Heart left ventricle (tissue), 13 donors: ENCODE measurements at regions not wholly inside any gene's neighbourhood (a gene's known extent, or its start where the extent isn't known, plus 50 kb on each side); places are given as distances from the start of the nearest gene placed in this dataset.

Experiments
- POLR2A ChIP-seq, 2 donors: fragments of 450-650 bp; IDR thresholded peaks; one replicate each; pipeline ENCODE4 v1.6.1; 2017; ENCODE audit warnings: antibody characterized with exemption in 2 of 2, mild to moderate bottlenecking in 2 of 2, moderate library complexity in 2 of 2
- TF ChIP-seq, protein P1 (sequence below), 12 donors: fragments of 200-600 bp; sonication (generic) in 4 of 12; IDR thresholded peaks; one replicate each; pipeline versions ENCODE4 v1.5.0 to v1.8.0; 2018 to 2022; ENCODE audit warnings: antibody characterized with exemption in 12 of 12, mild to moderate bottlenecking in 5 of 12
- donor health status: ischemic (EF 13 %, LVEDD 7.1; RV severe dilation, severe dysfunction).
- donor health status: DM: no; HTN: yes; CAD: no.
- donor health status: DM: no; HTN: no; CAD: no.
- donor health status: ischemic (EF 25% LVEDD 6.9; RV normal size, moderate dysfunction).
- donor health status: ischemic (EF 25% LVEDD 5.7; RV mildly dilated, moderate dysfunction).
- donor health status: ischemic (EF 35%, LVEDD 5.7; RV mildly dilated, moderate dysfunction).
- donor health status: nonischemic (EF 11% LVEDD 7.7; RV severe dilation, severe dysfunction).
- donor health status: DM: yes; HTN: yes; CAD: no.
- donor health status: PGD.
- donor health status: ischemic (EF 29% LVEDD 5.4; RV normal size, mild dysfunction).
- donor health status: nonischemic (EF 23%, LVEDD 6.1; RV moderate dilation, normal function).

DNA sequence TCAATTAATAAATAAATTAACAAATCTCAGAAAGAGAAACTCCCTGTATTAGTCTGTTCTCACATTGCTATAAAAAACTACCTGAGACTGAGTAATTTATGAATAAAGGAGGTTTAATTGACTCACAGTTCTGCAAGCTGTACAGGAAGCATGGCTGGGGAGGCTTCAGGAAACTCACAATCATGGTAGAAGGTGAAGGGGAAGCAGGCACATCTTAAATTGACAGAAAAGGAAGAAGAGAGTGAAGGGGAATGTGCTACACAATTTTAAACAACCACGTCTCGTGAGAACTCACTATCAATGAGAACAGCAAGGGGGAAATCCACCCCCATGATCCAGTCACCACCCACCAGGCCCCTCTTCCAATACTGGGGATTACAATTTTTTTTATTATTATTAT, 358.3 kb upstream of the KIAA1217 start:
- no peak for TF ChIP-seq POLR2A (IDR thresholded peaks at IDR 0.05)
- TF ChIP-seq, protein P1, sequence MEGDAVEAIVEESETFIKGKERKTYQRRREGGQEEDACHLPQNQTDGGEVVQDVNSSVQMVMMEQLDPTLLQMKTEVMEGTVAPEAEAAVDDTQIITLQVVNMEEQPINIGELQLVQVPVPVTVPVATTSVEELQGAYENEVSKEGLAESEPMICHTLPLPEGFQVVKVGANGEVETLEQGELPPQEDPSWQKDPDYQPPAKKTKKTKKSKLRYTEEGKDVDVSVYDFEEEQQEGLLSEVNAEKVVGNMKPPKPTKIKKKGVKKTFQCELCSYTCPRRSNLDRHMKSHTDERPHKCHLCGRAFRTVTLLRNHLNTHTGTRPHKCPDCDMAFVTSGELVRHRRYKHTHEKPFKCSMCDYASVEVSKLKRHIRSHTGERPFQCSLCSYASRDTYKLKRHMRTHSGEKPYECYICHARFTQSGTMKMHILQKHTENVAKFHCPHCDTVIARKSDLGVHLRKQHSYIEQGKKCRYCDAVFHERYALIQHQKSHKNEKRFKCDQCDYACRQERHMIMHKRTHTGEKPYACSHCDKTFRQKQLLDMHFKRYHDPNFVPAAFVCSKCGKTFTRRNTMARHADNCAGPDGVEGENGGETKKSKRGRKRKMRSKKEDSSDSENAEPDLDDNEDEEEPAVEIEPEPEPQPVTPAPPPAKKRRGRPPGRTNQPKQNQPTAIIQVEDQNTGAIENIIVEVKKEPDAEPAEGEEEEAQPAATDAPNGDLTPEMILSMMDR (IDR thresholded peaks at IDR 0.05) = no peak
